SHP77 treated with DMSO at 0.1 percent for 48 hours (cell line): ENCODE measurements at regions not wholly inside any gene's neighbourhood (a gene's known extent, or its start where the extent isn't known, plus 50 kb on each side); places are given as distances from the start of the nearest gene placed in this dataset.
"Not testable (repeated sequence)": the region's sequence is repeated elsewhere in the genome, so short reads cannot be mapped to it uniquely, and the experiment has no call there.

Experiments
- DNase-seq: peaks from one replicate; lab custom pipeline; 2025; lab: John Stamatoyannopoulos, UW

GRCh38 chr19:23984911-23985310, 70.2 kb downstream of the ZNF726 start:
- not testable (repeated sequence) for DNase-seq

GRCh38 chr19:23986623-23987022, 71.9 kb downstream of the ZNF726 start:
- no peak for DNase-seq

- DNase-seq = peak; percentile 98
Observed at GRCh38 chr19:23991170-23991569, 76.5 kb downstream of the ZNF726 start.

- no peak for DNase-seq
Observed at GRCh38 chr19:23992348-23992747, 77.7 kb downstream of the ZNF726 start.

- no peak for DNase-seq
Observed at GRCh38 chr19:23993440-23993839, 78.8 kb downstream of the ZNF726 start.

DNA sequence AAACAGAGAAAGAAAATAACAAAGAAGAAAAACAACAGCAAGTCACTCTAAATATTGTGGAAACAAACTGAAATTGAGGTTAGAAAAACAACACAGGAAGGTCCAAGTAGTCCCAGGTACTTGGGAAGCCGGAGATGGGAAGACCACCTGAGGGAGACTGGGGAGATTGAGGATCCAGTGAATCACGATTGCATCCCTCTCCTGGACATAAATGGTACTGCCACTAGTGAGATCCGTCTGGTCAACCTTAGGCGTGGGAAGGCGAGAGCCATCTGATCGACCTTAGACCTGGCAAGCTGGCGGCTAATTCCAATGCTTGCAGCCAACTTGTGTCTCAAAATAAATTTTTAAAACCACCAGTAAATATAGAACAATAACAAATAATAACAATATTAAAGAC, 81.9 kb downstream of the ZNF726 start:
- DNase-seq = no peak

DNA sequence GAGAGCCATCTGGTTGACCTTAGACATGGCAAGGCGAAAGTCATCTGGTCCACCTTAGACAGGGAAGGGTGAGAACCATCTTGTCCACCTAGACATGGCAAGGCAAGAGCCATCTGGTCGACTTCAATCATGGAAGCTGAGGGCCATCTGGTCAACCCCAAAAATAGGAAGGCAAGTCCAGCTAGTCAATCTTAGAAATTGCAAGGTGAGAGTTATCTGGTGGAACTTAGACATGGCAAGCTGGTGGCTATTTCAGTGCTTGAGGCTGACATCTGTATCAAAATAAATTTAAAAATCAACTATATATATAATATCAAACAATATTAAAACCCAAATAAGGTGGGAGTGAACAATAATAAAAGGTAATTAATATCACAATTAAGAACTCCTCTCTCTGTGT, 83.9 kb downstream of the ZNF726 start:
- DNase-seq = no peak

GRCh38 chr19:23999821-24000610, 85.3 kb downstream of the ZNF726 start:
- DNase-seq = no peak

DNA sequence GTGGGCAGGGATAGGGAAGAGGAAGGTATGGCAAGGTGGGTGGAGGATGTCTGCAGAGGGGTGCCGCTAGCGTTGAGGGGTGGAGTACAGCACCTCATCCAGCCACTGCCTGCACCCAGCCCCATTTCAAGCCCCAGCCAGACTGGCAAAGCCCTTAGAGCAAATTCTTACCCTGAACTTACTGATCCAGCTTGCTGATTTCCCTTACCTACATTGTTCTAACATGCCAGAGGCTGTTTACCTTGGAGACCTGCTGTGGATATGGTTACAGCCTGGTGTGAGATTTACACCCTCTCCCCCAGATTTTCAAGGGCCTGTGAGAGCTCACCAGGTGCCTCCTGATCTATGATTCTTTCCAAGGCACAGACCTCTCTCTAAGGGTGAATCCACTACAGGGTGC, 86.0 kb downstream of the ZNF726 start:
- DNase-seq = no peak

- DNase-seq = no peak
Observed at GRCh38 chr19:24002256-24002945, 84.6 kb upstream of the ZNF254 start.

GRCh38 chr19:24003537-24003936, 83.5 kb upstream of the ZNF254 start:
- DNase-seq = no peak

GRCh38 chr19:24004166-24004565, 82.8 kb upstream of the ZNF254 start:
- DNase-seq = no peak

DNA sequence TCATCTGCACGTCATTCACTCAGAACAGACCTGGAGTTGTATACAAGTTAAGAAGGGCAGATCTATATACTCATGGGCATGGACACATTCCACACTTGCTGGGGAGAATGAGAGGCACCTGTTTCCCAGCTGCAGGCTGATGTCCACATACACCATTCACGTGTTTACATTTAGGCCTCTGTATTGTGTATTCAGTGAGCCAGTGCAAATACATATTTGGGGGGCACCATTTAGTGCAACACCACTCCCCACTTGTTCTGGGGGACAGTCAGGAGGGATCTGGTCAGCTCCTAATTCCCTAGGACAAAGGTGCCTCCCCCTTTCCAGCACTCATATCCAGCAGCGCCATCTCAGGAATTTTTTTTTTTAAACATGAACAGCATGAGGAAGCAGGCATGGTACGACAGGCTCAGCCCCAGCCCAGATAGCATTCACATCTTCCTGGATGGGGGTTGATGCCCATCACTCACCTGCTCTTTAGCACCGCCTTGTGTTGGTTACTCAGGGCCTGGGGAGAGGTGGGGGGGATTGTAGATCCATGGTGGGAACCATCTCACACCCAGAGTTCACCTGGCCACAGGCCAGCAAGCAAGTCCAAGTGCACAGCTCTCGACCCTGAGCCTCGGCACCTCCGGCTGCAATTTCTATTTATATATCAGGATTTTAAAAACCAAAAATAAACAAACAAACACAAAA, 56.9 kb upstream of the ZNF254 start:
- DNase-seq = peak; percentile 31

GRCh38 chr19:24032651-24033050, 54.3 kb upstream of the ZNF254 start:
- no peak for DNase-seq

DNA sequence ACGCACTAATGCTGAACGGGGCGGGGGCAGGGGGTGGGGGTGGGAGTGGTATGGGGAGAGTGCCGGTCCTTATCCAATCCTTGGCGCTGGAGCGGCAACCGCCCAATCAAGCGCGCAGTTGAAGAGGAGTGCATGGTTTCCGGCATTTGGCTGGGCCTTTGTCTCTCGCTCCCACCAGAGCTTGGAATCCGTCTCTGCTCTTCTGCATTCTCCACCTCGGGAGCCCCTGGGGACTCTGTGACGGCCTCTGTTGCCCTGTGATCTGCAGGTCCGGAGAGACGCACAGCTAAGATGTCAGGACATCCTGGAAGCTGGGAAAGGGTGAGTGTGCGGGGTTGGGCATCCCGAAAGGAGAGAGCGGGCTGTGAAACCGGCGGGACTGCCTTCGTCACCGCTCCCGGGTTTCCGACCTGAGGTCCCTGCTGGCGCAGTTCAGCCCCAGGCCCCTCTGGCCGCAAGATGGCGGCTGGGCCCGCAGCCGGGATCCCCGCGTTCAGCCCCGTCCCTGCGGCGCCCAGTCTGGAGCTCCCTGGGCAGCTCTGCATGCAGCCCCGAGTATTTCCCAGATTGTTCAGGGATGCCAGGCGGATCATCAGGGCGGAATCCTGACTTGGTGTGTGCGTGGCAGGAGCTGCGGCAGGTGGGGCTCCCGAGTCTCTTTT, 53.6 kb upstream of the ZNF254 start:
- peak; percentile 91 for DNase-seq

DNA sequence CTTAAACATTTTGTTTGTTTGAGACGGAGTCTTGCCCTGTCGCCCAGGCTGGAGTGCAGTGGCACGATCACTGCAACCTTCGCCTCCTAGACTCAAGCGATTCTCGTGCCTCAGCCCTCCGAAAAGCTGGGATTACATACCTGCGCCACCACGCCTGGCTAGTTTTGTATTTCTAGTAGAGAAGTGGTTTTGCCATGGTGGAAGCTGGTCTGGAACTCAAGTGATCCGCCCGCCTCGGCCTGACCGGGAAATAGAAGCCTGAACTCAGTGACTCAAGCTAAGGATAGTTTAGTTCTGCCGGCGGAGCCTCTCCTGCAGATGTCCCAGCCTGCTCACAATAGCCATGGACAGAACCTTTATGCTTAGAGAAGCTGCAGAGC, 53.0 kb upstream of the ZNF254 start:
- no peak for DNase-seq

DNA sequence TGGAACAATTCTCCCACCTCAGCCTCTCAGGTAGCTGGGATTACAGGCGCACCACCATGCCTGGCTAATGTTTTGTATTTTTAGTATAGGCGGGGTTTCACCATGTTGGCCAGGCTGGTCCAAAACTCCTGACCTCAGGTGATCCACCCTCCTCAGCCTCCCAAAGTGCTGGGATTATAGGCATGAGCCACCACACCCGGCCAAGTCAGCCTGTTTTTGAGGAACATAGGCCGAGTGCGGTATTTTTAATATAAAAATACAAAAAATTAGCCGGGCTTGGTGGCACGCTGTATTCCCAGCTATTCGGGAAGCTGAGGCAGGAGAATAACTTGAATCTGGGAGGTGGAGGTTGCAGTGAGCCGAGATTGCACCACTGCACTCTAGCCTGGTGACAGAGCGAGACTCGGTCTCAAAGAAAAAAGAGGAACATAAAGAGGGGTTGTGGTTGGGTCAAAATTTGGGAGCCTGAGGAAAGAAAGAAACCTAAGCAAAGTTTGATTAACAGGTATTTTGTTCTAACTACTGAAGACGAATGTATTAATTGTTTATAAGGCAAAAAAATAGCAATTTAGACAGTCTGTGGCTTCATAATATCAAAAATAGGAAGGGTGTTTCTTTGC, 51.6 kb upstream of the ZNF254 start:
- not testable (repeated sequence) for DNase-seq
